ENCODE measurements at regions not wholly inside any gene's neighbourhood (a gene's known extent, or its start where the extent isn't known, plus 50 kb on each side); places are given as distances from the start of the nearest gene placed in this dataset.

- Histone ChIP-seq H3K27me3 (ENCODE audit: insufficient read depth, poor library complexity, severe bottlenecking) (no peaks in the 10 kb centered on the region), H3K27ac (replicated peaks) (no peak overlapping the region), H3K4me3 (replicated peaks; ENCODE audit: insufficient read depth, low read length) (no peak overlapping the region)
- TF ChIP-seq SPI1 (IDR thresholded peaks at IDR 0.05; ENCODE audit: borderline replicate concordance, low read depth): no peak
- TF ChIP-seq, protein P1, sequence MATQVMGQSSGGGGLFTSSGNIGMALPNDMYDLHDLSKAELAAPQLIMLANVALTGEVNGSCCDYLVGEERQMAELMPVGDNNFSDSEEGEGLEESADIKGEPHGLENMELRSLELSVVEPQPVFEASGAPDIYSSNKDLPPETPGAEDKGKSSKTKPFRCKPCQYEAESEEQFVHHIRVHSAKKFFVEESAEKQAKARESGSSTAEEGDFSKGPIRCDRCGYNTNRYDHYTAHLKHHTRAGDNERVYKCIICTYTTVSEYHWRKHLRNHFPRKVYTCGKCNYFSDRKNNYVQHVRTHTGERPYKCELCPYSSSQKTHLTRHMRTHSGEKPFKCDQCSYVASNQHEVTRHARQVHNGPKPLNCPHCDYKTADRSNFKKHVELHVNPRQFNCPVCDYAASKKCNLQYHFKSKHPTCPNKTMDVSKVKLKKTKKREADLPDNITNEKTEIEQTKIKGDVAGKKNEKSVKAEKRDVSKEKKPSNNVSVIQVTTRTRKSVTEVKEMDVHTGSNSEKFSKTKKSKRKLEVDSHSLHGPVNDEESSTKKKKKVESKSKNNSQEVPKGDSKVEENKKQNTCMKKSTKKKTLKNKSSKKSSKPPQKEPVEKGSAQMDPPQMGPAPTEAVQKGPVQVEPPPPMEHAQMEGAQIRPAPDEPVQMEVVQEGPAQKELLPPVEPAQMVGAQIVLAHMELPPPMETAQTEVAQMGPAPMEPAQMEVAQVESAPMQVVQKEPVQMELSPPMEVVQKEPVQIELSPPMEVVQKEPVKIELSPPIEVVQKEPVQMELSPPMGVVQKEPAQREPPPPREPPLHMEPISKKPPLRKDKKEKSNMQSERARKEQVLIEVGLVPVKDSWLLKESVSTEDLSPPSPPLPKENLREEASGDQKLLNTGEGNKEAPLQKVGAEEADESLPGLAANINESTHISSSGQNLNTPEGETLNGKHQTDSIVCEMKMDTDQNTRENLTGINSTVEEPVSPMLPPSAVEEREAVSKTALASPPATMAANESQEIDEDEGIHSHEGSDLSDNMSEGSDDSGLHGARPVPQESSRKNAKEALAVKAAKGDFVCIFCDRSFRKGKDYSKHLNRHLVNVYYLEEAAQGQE (IDR thresholded peaks at IDR 0.05; ENCODE audit: insufficient replicate concordance, low read depth): no peak
- TF ChIP-seq GABPA (IDR thresholded peaks at IDR 0.05; ENCODE audit: low read depth): no peak
- no peak for TF ChIP-seq POLR2AphosphoS5 (IDR thresholded peaks at IDR 0.05; ENCODE audit: low read depth)
- no peak for DNase-seq (ENCODE audit: low read depth in 1 of 2, low spot score in 1 of 2)
These were observed 891.5 kb upstream of the CELF2 start for GRCh38 chr10:10126218-10126617.

- Histone ChIP-seq H3K27ac (replicated peaks) (no peak overlapping the region), H3K4me3 (replicated peaks; ENCODE audit: insufficient read depth, low read length) (no peak overlapping the region), H3K27me3 (ENCODE audit: insufficient read depth, poor library complexity, severe bottlenecking) (no peaks in the 10 kb centered on the region)
- TF ChIP-seq CTCF (IDR thresholded peaks at IDR 0.05; ENCODE audit: insufficient read depth, low read length) (no peak), GABPA (IDR thresholded peaks at IDR 0.05; ENCODE audit: low read depth) (no peak), SPI1 (IDR thresholded peaks at IDR 0.05; ENCODE audit: borderline replicate concordance, low read depth) (no peak), POLR2AphosphoS5 (IDR thresholded peaks at IDR 0.05; ENCODE audit: low read depth) (no peak)
- TF ChIP-seq, protein P1 (IDR thresholded peaks at IDR 0.05; ENCODE audit: insufficient replicate concordance, low read depth): no peak
- no peak for DNase-seq (ENCODE audit: low read depth in 1 of 2, low spot score in 1 of 2)
These were observed 889.3 kb upstream of the CELF2 start for GRCh38 chr10:10128387-10128786.

GRCh38 chr10:10130686-10131085 is 887.0 kb upstream of the CELF2 start:
- no peaks in the 10 kb centered on the region for H3K27me3 ChIP-seq (ENCODE audit: insufficient read depth, poor library complexity, severe bottlenecking)
- H3K27ac ChIP-seq (replicated peaks): no peak overlapping the region
- no peak for DNase-seq (ENCODE audit: low read depth in 1 of 2, low spot score in 1 of 2)
- H3K4me3 ChIP-seq (replicated peaks; ENCODE audit: insufficient read depth, low read length): no peak overlapping the region
- TF ChIP-seq, protein P1 (IDR thresholded peaks at IDR 0.05; ENCODE audit: insufficient replicate concordance, low read depth): no peak
- TF ChIP-seq CTCF (IDR thresholded peaks at IDR 0.05; ENCODE audit: insufficient read depth, low read length) (no peak), GABPA (IDR thresholded peaks at IDR 0.05; ENCODE audit: low read depth) (no peak), POLR2AphosphoS5 (IDR thresholded peaks at IDR 0.05; ENCODE audit: low read depth) (no peak), SPI1 (IDR thresholded peaks at IDR 0.05; ENCODE audit: borderline replicate concordance, low read depth) (no peak)

Data from HL-60 (cell line).